OCI-LY3 (cell line): ENCODE measurements at regions not wholly inside any gene's neighbourhood (a gene's known extent, or its start where the extent isn't known, plus 50 kb on each side); places are given as distances from the start of the nearest gene placed in this dataset.

Source experiments
- EZH2phosphoT487 ChIP-seq: fragments of 200-600 bp; shearing (Covaris generic); IDR thresholded peaks from 2 replicates; pipeline ENCODE4 v1.6.1; 2018; ENCODE audit warnings: antibody characterized with exemption, mixed run types, low read depth
- TF ChIP-seq, protein P1 (sequence below): fragments of 200-600, 300-600 bp; sonication (generic); IDR thresholded peaks from 2 replicates; pipeline ENCODE4 v1.5.1; 2014; ENCODE audit warnings: antibody characterized with exemption, low read length, low read depth

GRCh38 chr3:5437296-5437782 lies 249.8 kb downstream of the EDEM1 start:
- TF ChIP-seq, protein P1, sequence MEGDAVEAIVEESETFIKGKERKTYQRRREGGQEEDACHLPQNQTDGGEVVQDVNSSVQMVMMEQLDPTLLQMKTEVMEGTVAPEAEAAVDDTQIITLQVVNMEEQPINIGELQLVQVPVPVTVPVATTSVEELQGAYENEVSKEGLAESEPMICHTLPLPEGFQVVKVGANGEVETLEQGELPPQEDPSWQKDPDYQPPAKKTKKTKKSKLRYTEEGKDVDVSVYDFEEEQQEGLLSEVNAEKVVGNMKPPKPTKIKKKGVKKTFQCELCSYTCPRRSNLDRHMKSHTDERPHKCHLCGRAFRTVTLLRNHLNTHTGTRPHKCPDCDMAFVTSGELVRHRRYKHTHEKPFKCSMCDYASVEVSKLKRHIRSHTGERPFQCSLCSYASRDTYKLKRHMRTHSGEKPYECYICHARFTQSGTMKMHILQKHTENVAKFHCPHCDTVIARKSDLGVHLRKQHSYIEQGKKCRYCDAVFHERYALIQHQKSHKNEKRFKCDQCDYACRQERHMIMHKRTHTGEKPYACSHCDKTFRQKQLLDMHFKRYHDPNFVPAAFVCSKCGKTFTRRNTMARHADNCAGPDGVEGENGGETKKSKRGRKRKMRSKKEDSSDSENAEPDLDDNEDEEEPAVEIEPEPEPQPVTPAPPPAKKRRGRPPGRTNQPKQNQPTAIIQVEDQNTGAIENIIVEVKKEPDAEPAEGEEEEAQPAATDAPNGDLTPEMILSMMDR = no peak
- TF ChIP-seq EZH2phosphoT487 = no peak
